Prostate gland (tissue), 2 donors: ENCODE measurements at regions not wholly inside any gene's neighbourhood (a gene's known extent, or its start where the extent isn't known, plus 50 kb on each side); places are given as distances from the start of the nearest gene placed in this dataset.

Experiments used
- DNase-seq: peaks from one replicate; pipeline ENCODE4 v3.0.0-alpha.2; 2019; ENCODE audit warnings: low spot score
- H3K27ac ChIP-seq, 2 donors: fragments of 200-600 bp; sonication (generic); 2 replicates each; pipeline ENCODE4 v1.5.1; 2017 to 2019
- H3K27me3 ChIP-seq: fragments of 200-600 bp; sonication (generic); replicated peaks from 2 replicates; pipeline ENCODE4 v1.5.1; 2019; ENCODE audit not compliant: insufficient read depth
- H3K36me3 ChIP-seq, 2 donors: fragments of 200-600 bp; sonication (generic); 1 replicate in 1 of 2; 2 replicates in 1 of 2; pipeline versions ENCODE4 v1.5.1 to v1.8.1; 2017 to 2019
- H3K4me1 ChIP-seq: fragments of 200-600 bp; sonication (generic); replicated peaks from 2 replicates; pipeline ENCODE4 v1.5.1; 2019
- H3K4me3 ChIP-seq, 2 donors: fragments of 200-600 bp; sonication (generic); 2 replicates each; pipeline ENCODE4 v1.5.1; 2017 to 2019
- H3K9me3 ChIP-seq: fragments of 200-600 bp; sonication (generic); 2 replicates; pipeline ENCODE4 v1.5.1; 2017
- POLR2A ChIP-seq: fragments of 450-650 bp; IDR thresholded peaks from one replicate; pipeline ENCODE4 v1.6.1; 2016; ENCODE audit warnings: antibody characterized with exemption, mild to moderate bottlenecking
- POLR2AphosphoS5 ChIP-seq: sonication (generic); formaldehyde crosslinking; IDR thresholded peaks from one replicate; pipeline ENCODE4 v1.6.1; 2017; ENCODE audit warnings: antibody characterized with exemption
- WGBS: methylation state at CpG from one replicate; pipeline ENCODE4 v1.1.5; 2018; 5-methylcytosine and 5-hydroxymethylcytosine counted together
- intact Hi-C: fragments of 100-400 bp; cut with DNase I; formaldehyde crosslinking; loops from one replicate; pipeline ENCODE4 v1.14.2; 2022
- TF ChIP-seq, protein P1 (sequence below), 4 experiments: fragments of 200-600 bp in 2 of 4; fragments of 450-650 bp in 2 of 4; sonication (generic) in 2 of 4; IDR thresholded peaks; 1 replicate in 3 of 4; 2 replicates in 1 of 4; pipeline ENCODE4 v1.5.1; 2016 to 2019; ENCODE audit warnings: antibody characterized with exemption in 4 of 4, mild to moderate bottlenecking in 2 of 4, moderate library complexity in 2 of 4

DNA sequence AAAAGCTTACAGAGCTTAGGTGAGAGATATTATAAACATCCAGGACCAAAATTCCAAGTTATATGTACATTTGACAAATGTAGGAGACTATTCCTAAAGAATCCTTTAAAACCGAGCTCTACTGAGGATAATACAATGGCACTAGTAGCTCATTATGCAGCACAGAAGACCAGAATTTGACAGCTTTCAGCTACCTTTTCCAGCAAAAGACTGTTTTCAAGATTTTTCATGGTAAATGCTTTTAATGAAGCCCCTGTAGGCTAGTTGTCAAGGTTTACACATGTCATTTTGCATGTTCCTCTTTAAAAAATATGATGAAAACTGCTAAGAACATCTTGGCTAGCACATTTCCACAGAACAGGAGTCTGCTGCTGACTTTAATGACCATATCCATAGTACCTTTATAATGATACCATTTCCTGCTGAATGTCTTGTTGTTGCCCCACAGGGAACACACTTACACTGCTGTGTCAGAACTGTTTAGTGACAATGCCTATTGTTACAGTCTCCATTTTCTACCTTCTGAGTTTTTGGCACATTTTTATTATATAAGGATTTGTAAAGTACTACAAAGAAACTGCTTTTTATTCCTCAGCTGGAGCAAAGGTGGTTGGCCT is 1382.3 kb downstream of the RAPGEF2 start:
- intact Hi-C loops: no loop called here
- no peaks in the 10 kb centered on the region for H3K9me3 ChIP-seq
- 86% methylated on average over 1 of the region's 1 CpG for WGBS

DNA sequence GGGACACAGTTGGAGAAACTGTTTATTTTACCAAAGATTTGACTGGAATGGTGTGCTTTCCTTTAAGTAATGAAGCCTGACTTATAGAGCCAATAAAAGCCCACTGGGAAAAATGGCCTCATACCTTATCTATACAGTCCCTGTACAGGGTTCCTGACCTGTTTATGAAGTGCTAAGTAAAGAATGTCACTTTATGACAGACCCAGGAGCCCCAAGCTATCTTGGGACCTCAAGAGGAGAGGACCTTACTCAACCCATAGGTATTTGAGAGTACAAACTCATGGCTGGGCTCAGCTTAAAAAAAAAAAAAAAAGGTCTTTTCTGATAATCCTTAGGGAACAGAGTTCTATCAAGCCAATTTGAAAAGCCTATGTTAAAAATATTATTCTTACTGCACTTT is 1389.3 kb downstream of the RAPGEF2 start:
- no peaks in the 10 kb centered on the region for H3K4me1 ChIP-seq
- TF ChIP-seq POLR2AphosphoS5 (no peak), POLR2A (no peak)
- TF ChIP-seq, protein P1, sequence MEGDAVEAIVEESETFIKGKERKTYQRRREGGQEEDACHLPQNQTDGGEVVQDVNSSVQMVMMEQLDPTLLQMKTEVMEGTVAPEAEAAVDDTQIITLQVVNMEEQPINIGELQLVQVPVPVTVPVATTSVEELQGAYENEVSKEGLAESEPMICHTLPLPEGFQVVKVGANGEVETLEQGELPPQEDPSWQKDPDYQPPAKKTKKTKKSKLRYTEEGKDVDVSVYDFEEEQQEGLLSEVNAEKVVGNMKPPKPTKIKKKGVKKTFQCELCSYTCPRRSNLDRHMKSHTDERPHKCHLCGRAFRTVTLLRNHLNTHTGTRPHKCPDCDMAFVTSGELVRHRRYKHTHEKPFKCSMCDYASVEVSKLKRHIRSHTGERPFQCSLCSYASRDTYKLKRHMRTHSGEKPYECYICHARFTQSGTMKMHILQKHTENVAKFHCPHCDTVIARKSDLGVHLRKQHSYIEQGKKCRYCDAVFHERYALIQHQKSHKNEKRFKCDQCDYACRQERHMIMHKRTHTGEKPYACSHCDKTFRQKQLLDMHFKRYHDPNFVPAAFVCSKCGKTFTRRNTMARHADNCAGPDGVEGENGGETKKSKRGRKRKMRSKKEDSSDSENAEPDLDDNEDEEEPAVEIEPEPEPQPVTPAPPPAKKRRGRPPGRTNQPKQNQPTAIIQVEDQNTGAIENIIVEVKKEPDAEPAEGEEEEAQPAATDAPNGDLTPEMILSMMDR (IDR thresholded peaks at IDR 0.05): no peak
- no peaks in the 10 kb centered on the region for H3K27me3 ChIP-seq
- no peak overlapping the region for H3K27ac ChIP-seq
- H3K9me3 ChIP-seq: no peaks in the 10 kb centered on the region
- no peaks in the 10 kb centered on the region for H3K36me3 ChIP-seq
- H3K4me3 ChIP-seq: no peak overlapping the region
- intact Hi-C loops: no loop called here
- no peak for DNase-seq

More for the DNA sequence above, 1382.3 kb downstream of the RAPGEF2 start:
- H3K4me1 ChIP-seq: no peaks in the 10 kb centered on the region
- H3K36me3 ChIP-seq: no peaks in the 10 kb centered on the region
- TF ChIP-seq, protein P1 (IDR thresholded peaks at IDR 0.05): no peak
- no peak for TF ChIP-seq POLR2AphosphoS5
- no peak for TF ChIP-seq POLR2A
- no peaks in the 10 kb centered on the region for H3K27me3 ChIP-seq
- DNase-seq: no peak
- no peak overlapping the region for H3K27ac ChIP-seq
- no peak overlapping the region for H3K4me3 ChIP-seq

DNA sequence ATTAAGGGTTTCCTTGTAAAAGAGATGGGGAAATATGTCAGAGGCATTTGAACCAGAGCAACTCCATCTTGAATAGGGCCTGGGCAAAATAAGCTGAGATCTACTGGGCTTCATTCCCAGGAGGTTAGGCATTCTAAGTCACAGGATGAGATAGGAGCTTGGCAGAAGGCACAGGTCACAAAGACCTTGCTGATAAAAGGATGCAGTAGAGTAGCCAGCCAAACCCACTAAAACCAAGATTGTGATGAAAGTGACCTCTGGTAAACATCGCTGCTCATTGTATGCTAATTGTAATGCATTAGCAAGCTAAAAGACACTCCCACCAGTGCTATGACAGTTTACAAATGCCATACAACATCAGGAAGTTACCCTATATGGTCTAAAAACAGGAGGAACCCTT is 1390.3 kb downstream of the RAPGEF2 start:
- DNase-seq: no peak
- no peak overlapping the region for H3K4me3 ChIP-seq
- no peak overlapping the region for H3K27ac ChIP-seq
- no peaks in the 10 kb centered on the region for H3K27me3 ChIP-seq
- no peak for TF ChIP-seq POLR2AphosphoS5
- TF ChIP-seq, protein P1 (IDR thresholded peaks at IDR 0.05): no peak
- no peak for TF ChIP-seq POLR2A
- H3K4me1 ChIP-seq: no peaks in the 10 kb centered on the region
- WGBS: 92% methylated on average over 1 of the region's 1 CpG
- intact Hi-C loops: no loop called here
- no peaks in the 10 kb centered on the region for H3K9me3 ChIP-seq
- no peaks in the 10 kb centered on the region for H3K36me3 ChIP-seq

DNA sequence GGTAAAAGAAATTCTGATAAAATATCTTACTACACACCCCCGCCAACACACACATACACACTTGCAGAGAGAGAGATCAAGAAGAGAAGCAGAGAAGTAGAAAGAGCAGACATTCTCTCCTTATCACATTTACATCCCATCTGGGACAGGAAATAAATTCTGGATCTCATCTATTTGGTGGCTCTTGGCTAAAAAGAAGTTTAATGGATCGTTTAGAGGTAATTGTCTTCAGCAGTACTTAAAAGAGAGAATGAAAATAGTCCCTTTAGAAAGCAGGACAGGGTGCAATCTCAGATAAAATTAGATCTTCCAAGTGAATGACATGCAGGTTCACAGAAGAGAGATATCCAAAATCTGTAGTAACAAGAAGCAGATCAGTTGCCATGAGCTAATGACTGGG is 1392.5 kb downstream of the RAPGEF2 start:
- no peaks in the 10 kb centered on the region for H3K27me3 ChIP-seq
- H3K27ac ChIP-seq: no peak overlapping the region
- no peaks in the 10 kb centered on the region for H3K36me3 ChIP-seq
- 77% methylated on average over 2 of the region's 2 CpGs for WGBS
- H3K4me3 ChIP-seq: no peak overlapping the region
- H3K4me1 ChIP-seq: no peaks in the 10 kb centered on the region
- intact Hi-C loops: no loop called here
- no peak for DNase-seq
- H3K9me3 ChIP-seq: no peaks in the 10 kb centered on the region
- TF ChIP-seq POLR2AphosphoS5 (no peak), POLR2A (no peak)
- TF ChIP-seq, protein P1 (IDR thresholded peaks at IDR 0.05): no peak

DNA sequence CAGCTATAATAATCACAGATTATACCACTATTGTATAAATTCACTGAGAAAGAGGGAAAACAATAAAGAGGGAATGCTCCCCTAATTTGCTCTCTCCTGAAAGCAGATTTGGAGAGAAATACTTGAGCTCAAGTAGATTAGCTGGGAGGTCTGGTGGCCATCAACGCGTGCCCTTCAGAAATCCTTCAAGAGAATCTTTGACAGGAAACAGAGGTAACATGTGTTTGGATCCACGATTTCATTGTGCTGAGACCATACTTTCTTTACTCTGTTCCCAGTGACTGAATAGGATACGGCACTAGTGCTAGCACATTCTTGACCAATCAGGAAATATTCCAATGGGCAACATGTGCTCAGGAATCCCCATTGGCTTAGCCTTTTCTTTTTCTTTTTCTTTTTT is 1395.3 kb downstream of the RAPGEF2 start:
- no peaks in the 10 kb centered on the region for H3K4me1 ChIP-seq
- TF ChIP-seq, protein P1 (IDR thresholded peaks at IDR 0.05): no peak
- TF ChIP-seq POLR2A (no peak), POLR2AphosphoS5 (no peak)
- intact Hi-C loops: no loop called here
- no peak for DNase-seq
- H3K4me3 ChIP-seq: no peak overlapping the region
- H3K27me3 ChIP-seq: no peaks in the 10 kb centered on the region
- H3K9me3 ChIP-seq: no peaks in the 10 kb centered on the region
- H3K27ac ChIP-seq: no peak overlapping the region
- no peaks in the 10 kb centered on the region for H3K36me3 ChIP-seq
- 86% methylated on average over 4 of the region's 4 CpGs for WGBS
